ENCODE measurements at regions not wholly inside any gene's neighbourhood (a gene's known extent, or its start where the extent isn't known, plus 50 kb on each side); places are given as distances from the start of the nearest gene placed in this dataset.

GRCh38 chr17:79183043-79183292 is 108.3 kb downstream of the ENGASE start:
- CTCF ChIA-PET: no interaction called here
- no peaks in the 10 kb centered on the region for H3K9me3 Mint-ChIP-seq (ENCODE audit: insufficient read depth)
- ATAC-seq: no peak

GRCh38 chr17:79182176-79183042 is 107.8 kb downstream of the ENGASE start:
- DNase-seq: no peak
- POLR2A ChIA-PET: no interaction called here
- no peak for ATAC-seq
- Mint-ChIP-seq H3K27me3 (ENCODE audit: low read depth) (peaks cover 22% of the 10 kb centered on the region), H3K4me3 (no peak overlapping the region), H3K4me1 (ENCODE audit: low read depth) (peaks cover 1% of the 10 kb centered on the region), H3K9me3 (ENCODE audit: insufficient read depth) (no peaks in the 10 kb centered on the region), H3K27ac (no peak overlapping the region), H3K36me3 (ENCODE audit: low read depth) (no peaks in the 10 kb centered on the region)
- CTCF ChIA-PET: no interaction called here

More at GRCh38 chr17:79183043-79183292, 108.3 kb downstream of the ENGASE start:
- no peaks in the 10 kb centered on the region for H3K36me3 Mint-ChIP-seq (ENCODE audit: low read depth)
- DNase-seq: no peak
- no peak overlapping the region for H3K27ac Mint-ChIP-seq
- POLR2A ChIA-PET: no interaction called here
- H3K4me1 Mint-ChIP-seq (ENCODE audit: low read depth): peaks cover 1% of the 10 kb centered on the region
- peaks cover 25% of the 10 kb centered on the region for H3K27me3 Mint-ChIP-seq (ENCODE audit: low read depth)
- no peak overlapping the region for H3K4me3 Mint-ChIP-seq

GRCh38 chr17:79180358-79181005 is 105.9 kb downstream of the ENGASE start:
- CTCF ChIA-PET: no interaction called here
- H3K4me1 Mint-ChIP-seq (ENCODE audit: low read depth): peaks cover 1% of the 10 kb centered on the region
- H3K27ac Mint-ChIP-seq: no peak overlapping the region
- DNase-seq (no peak), ATAC-seq (no peak)
- no peak overlapping the region for H3K4me3 Mint-ChIP-seq
- H3K27me3 Mint-ChIP-seq (ENCODE audit: low read depth): peaks cover 20% of the 10 kb centered on the region
- no peaks in the 10 kb centered on the region for H3K36me3 Mint-ChIP-seq (ENCODE audit: low read depth)
- no peaks in the 10 kb centered on the region for H3K9me3 Mint-ChIP-seq (ENCODE audit: insufficient read depth)
- POLR2A ChIA-PET: no interaction called here

GRCh38 chr17:79179334-79179733 is 104.7 kb downstream of the ENGASE start:
- H3K36me3 Mint-ChIP-seq (ENCODE audit: low read depth): no peaks in the 10 kb centered on the region
- ATAC-seq (no peak), DNase-seq (no peak)
- no peaks in the 10 kb centered on the region for H3K9me3 Mint-ChIP-seq (ENCODE audit: insufficient read depth)
- H3K4me3 Mint-ChIP-seq: no peak overlapping the region
- peaks cover 1% of the 10 kb centered on the region for H3K4me1 Mint-ChIP-seq (ENCODE audit: low read depth)
- ChIA-PET CTCF (no interaction called here), POLR2A (no interaction called here)
- peaks cover 15% of the 10 kb centered on the region for H3K27me3 Mint-ChIP-seq (ENCODE audit: low read depth)
- no peak overlapping the region for H3K27ac Mint-ChIP-seq

GRCh38 chr17:79177877-79178276 is 103.3 kb downstream of the ENGASE start:
- no peaks in the 10 kb centered on the region for H3K4me1 Mint-ChIP-seq (ENCODE audit: low read depth)
- H3K27me3 Mint-ChIP-seq (ENCODE audit: low read depth): peaks cover 9% of the 10 kb centered on the region
- H3K9me3 Mint-ChIP-seq (ENCODE audit: insufficient read depth): no peaks in the 10 kb centered on the region
- H3K36me3 Mint-ChIP-seq (ENCODE audit: low read depth): no peaks in the 10 kb centered on the region
- H3K27ac Mint-ChIP-seq: no peak overlapping the region
- ATAC-seq (no peak), DNase-seq (no peak)
- ChIA-PET CTCF (no interaction called here), POLR2A (no interaction called here)
- H3K4me3 Mint-ChIP-seq: no peak overlapping the region

GRCh38 chr17:79176792-79177601 is 102.4 kb downstream of the ENGASE start:
- DNase-seq (no peak), ATAC-seq (no peak)
- peaks cover 7% of the 10 kb centered on the region for H3K27me3 Mint-ChIP-seq (ENCODE audit: low read depth)
- POLR2A ChIA-PET: interaction anchor here (0.7 kb wide), 1 partner anchor 307 kb away, joined by 4 read pairs; no protein-coding TSS in a partner anchor
- H3K27ac Mint-ChIP-seq: no peak overlapping the region
- no peaks in the 10 kb centered on the region for H3K4me1 Mint-ChIP-seq (ENCODE audit: low read depth)
- no peaks in the 10 kb centered on the region for H3K9me3 Mint-ChIP-seq (ENCODE audit: insufficient read depth)
- CTCF ChIA-PET: no interaction called here
- H3K36me3 Mint-ChIP-seq (ENCODE audit: low read depth): no peaks in the 10 kb centered on the region
- H3K4me3 Mint-ChIP-seq: no peak overlapping the region

- POLR2A ChIA-PET: no interaction called here
- H3K4me3 Mint-ChIP-seq: no peak overlapping the region
- no peaks in the 10 kb centered on the region for H3K9me3 Mint-ChIP-seq (ENCODE audit: insufficient read depth)
- ATAC-seq: no peak
- CTCF ChIA-PET: no interaction called here
- no peak for DNase-seq
- no peak overlapping the region for H3K27ac Mint-ChIP-seq
- no peaks in the 10 kb centered on the region for H3K27me3 Mint-ChIP-seq (ENCODE audit: low read depth)
- no peaks in the 10 kb centered on the region for H3K4me1 Mint-ChIP-seq (ENCODE audit: low read depth)
- H3K36me3 Mint-ChIP-seq (ENCODE audit: low read depth): no peaks in the 10 kb centered on the region
Measured at GRCh38 chr17:79174905-79175856, 100.6 kb downstream of the ENGASE start.

- H3K9me3 Mint-ChIP-seq (ENCODE audit: insufficient read depth): no peaks in the 10 kb centered on the region
- no peaks in the 10 kb centered on the region for H3K27me3 Mint-ChIP-seq (ENCODE audit: low read depth)
- DNase-seq (no peak), ATAC-seq (no peak)
- CTCF ChIA-PET: no interaction called here
- no peak overlapping the region for H3K27ac Mint-ChIP-seq
- POLR2A ChIA-PET: no interaction called here
- H3K36me3 Mint-ChIP-seq (ENCODE audit: low read depth): no peaks in the 10 kb centered on the region
- H3K4me1 Mint-ChIP-seq (ENCODE audit: low read depth): no peaks in the 10 kb centered on the region
- H3K4me3 Mint-ChIP-seq: no peak overlapping the region
Measured at GRCh38 chr17:79174193-79174765, 99.7 kb downstream of the ENGASE start.

GRCh38 chr17:79171188-79171587 is 96.6 kb downstream of the ENGASE start:
- Mint-ChIP-seq H3K27me3 (ENCODE audit: low read depth) (no peaks in the 10 kb centered on the region), H3K36me3 (ENCODE audit: low read depth) (no peaks in the 10 kb centered on the region), H3K4me1 (ENCODE audit: low read depth) (no peaks in the 10 kb centered on the region), H3K4me3 (no peak overlapping the region), H3K27ac (no peak overlapping the region), H3K9me3 (ENCODE audit: insufficient read depth) (no peaks in the 10 kb centered on the region)
- ATAC-seq (no peak), DNase-seq (no peak)
- CTCF ChIA-PET: no interaction called here
- POLR2A ChIA-PET: no interaction called here

- CTCF ChIA-PET: no interaction called here
- no peak for DNase-seq
Measured at GRCh38 chr17:79169861-79170260, 95.2 kb downstream of the ENGASE start.

GRCh38 chr17:79169366-79169765 is 94.7 kb downstream of the ENGASE start:
- DNase-seq: no peak
- Mint-ChIP-seq H3K36me3 (ENCODE audit: low read depth) (no peaks in the 10 kb centered on the region), H3K4me1 (ENCODE audit: low read depth) (no peaks in the 10 kb centered on the region), H3K9me3 (ENCODE audit: insufficient read depth) (no peaks in the 10 kb centered on the region), H3K27me3 (ENCODE audit: low read depth) (no peaks in the 10 kb centered on the region), H3K4me3 (no peak overlapping the region), H3K27ac (no peak overlapping the region)
- ChIA-PET POLR2A (no interaction called here), CTCF (no interaction called here)
- no peak for ATAC-seq

More at GRCh38 chr17:79169861-79170260, 95.2 kb downstream of the ENGASE start:
- H3K36me3 Mint-ChIP-seq (ENCODE audit: low read depth): no peaks in the 10 kb centered on the region
- POLR2A ChIA-PET: no interaction called here
- H3K4me1 Mint-ChIP-seq (ENCODE audit: low read depth): no peaks in the 10 kb centered on the region
- no peak overlapping the region for H3K4me3 Mint-ChIP-seq
- no peak overlapping the region for H3K27ac Mint-ChIP-seq
- no peak for ATAC-seq
- no peaks in the 10 kb centered on the region for H3K27me3 Mint-ChIP-seq (ENCODE audit: low read depth)
- H3K9me3 Mint-ChIP-seq (ENCODE audit: insufficient read depth): no peaks in the 10 kb centered on the region

Measured in activated CD8-positive, alpha-beta T cell treated with anti-CD3 and anti-CD28 coated beads, Interleukin-2, amount 10 ng/mL, durations not matched to agents 7 days and 5 days (primary cell).